Right lobe of liver (tissue), 6 donors: ENCODE measurements at regions not wholly inside any gene's neighbourhood (a gene's known extent, or its start where the extent isn't known, plus 50 kb on each side); places are given as distances from the start of the nearest gene placed in this dataset.

Experiments
- ATAC-seq, 4 donors: fragments of 200-7000 bp; cut with Tn5 transposase; one replicate each; pipeline ENCODE4 v1.9.1; 2020; ENCODE audit warnings: mild to moderate bottlenecking in 4 of 4, moderate library complexity in 4 of 4
- DNase-seq, 3 donors: peaks; one replicate each; pipeline ENCODE4 v3.0.0-alpha.2; 2020
- H3K27ac ChIP-seq, 3 donors: fragments of 200-600 bp; one replicate each; pipeline ENCODE4 v1.8.0; 2022
- H3K27me3 ChIP-seq, 2 donors: fragments of 200-600 bp; one replicate each; pipeline ENCODE4 v1.8.0; 2022
- H3K36me3 ChIP-seq, 4 donors: fragments of 200-600 bp; sonication (generic) in 1 of 4; one replicate each; pipeline versions ENCODE4 v1.5.1 to v1.8.0; 2017 to 2022; ENCODE audit warnings: control low read depth in 1 of 4
- H3K4me1 ChIP-seq, 4 donors: fragments of 200-600 bp; sonication (generic) in 1 of 4; one replicate each; pipeline versions ENCODE4 v1.5.1 to v1.8.0; 2017 to 2022; ENCODE audit warnings: control low read depth in 1 of 4
- H3K4me3 ChIP-seq, 3 donors: fragments of 200-600 bp; one replicate each; pipeline ENCODE4 v1.8.0; 2022
- H3K9me3 ChIP-seq, 4 donors: fragments of 200-600 bp; sonication (generic) in 1 of 4; one replicate each; pipeline versions ENCODE4 v1.5.1 to v1.8.0; 2017 to 2022; ENCODE audit warnings: control low read depth in 1 of 4
- POLR2A ChIP-seq: fragments of 450-650 bp; IDR thresholded peaks from one replicate; pipeline ENCODE4 v1.6.1; 2017; ENCODE audit warnings: antibody characterized with exemption, mild to moderate bottlenecking
- WGBS: methylation state at CpG from one replicate; pipeline ENCODE4 v1.1.6; 2018; ENCODE audit warnings: low coverage, low lambda C conversion rate; ENCODE audit not compliant: insufficient coverage; ENCODE audit errors: missing lambda C conversion rate; 5-methylcytosine and 5-hydroxymethylcytosine counted together
- intact Hi-C, 2 donors: fragments of 100-400 bp; cut with DNase I; formaldehyde crosslinking; loops; one replicate each; pipeline versions ENCODE4 v1.11.2 to v1.14.1; 2022
- TF ChIP-seq, protein P1 (sequence below), 4 donors: fragments of 200-600 bp in 3 of 4; fragments of 450-650 bp in 1 of 4; IDR thresholded peaks; one replicate each; pipeline versions ENCODE4 v1.5.1 to v1.8.0; 2016 to 2022; ENCODE audit warnings: antibody characterized with exemption in 4 of 4, mild to moderate bottlenecking in 2 of 4
- donor health status: DM: no; HTN: yes; CAD: no.
- donor health status: DM: no; HTN: no; CAD: no.
- donor health status: DM: no; HTN: no; CAD: no.
- donor health status: DM: no; HTN: yes; CAD: no.
- donor health status: DM: no; HTN: yes; CAD: no.

DNA sequence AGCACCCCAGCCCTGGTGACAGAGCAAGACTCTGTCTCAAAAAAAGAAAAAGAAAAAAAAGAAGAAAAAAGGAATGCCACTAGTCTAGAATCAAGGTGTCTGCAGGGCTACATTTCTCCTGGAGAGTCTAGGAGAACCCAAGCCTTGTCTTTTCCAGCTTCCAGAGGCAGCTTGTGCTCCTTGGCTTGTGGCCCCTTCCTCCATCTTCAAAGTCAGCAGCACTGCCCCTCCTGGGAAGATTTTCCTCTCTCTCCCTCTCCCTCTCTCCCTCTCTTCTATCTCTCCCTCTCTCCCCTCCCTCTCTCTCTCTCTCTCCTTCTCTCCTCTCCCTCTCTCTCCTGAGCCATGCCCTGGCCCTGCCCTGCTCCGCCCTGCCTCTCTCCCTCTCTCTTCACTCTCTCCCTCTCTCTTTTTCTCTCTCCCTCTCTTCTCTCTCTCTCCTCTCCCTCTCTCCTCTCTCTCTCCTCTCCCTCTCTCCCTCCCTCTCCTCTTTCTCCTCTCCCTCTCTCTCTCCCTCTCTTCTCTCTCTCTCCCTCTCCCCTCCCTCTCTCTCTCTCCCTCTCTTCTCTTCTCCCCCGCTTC lies 97.7 kb upstream of the FGF3 start:
- H3K27ac ChIP-seq, result no peak overlapping the region
- no peaks in the 10 kb centered on the region for H3K9me3 ChIP-seq
- H3K4me1 ChIP-seq, result peaks cover 0 to 25% (median 11%) of the 10 kb centered on the region in 4 donors
- ATAC-seq (no peak), DNase-seq (peak in 2 of 3 donors; percentile 4 to 12)
- intact Hi-C loops, result no loop called here
- no peak overlapping the region for H3K4me3 ChIP-seq
- TF ChIP-seq, protein P1, sequence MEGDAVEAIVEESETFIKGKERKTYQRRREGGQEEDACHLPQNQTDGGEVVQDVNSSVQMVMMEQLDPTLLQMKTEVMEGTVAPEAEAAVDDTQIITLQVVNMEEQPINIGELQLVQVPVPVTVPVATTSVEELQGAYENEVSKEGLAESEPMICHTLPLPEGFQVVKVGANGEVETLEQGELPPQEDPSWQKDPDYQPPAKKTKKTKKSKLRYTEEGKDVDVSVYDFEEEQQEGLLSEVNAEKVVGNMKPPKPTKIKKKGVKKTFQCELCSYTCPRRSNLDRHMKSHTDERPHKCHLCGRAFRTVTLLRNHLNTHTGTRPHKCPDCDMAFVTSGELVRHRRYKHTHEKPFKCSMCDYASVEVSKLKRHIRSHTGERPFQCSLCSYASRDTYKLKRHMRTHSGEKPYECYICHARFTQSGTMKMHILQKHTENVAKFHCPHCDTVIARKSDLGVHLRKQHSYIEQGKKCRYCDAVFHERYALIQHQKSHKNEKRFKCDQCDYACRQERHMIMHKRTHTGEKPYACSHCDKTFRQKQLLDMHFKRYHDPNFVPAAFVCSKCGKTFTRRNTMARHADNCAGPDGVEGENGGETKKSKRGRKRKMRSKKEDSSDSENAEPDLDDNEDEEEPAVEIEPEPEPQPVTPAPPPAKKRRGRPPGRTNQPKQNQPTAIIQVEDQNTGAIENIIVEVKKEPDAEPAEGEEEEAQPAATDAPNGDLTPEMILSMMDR (IDR thresholded peaks at IDR 0.05), result no peak
- TF ChIP-seq POLR2A, result no peak
- H3K27me3 ChIP-seq, result no peaks in the 10 kb centered on the region
- 78% methylated on average over 1 of the region's 2 CpGs for WGBS
- no peaks in the 10 kb centered on the region for H3K36me3 ChIP-seq

DNA sequence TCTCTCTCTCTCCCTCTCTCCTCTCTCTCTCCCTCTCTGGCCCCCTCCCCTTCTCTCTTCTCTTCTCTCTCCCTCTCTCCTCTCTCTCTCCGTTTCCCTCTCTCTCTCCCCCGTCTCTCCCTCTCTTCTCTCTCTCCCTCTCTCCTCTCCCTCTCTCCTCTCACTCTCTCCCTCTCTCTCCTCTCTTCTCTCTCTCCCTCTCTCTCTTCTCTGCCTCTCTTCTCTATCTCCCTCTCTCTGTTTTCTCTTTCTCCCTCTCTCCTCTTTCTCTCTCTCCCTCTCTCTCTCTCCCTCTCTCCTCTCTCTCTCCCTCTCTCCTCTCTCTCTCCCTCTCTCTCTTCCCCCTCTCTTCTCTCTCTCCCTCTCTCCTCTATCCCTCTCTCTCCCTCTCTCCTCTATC lies 98.3 kb upstream of the FGF3 start:
- Histone ChIP-seq H3K4me1 (peaks cover 0 to 25% (median 11%) of the 10 kb centered on the region in 4 donors), H3K4me3 (no peak overlapping the region), H3K27ac (no peak overlapping the region), H3K27me3 (no peaks in the 10 kb centered on the region), H3K9me3 (no peaks in the 10 kb centered on the region), H3K36me3 (no peaks in the 10 kb centered on the region)
- ATAC-seq (no peak), DNase-seq (no peak)
- intact Hi-C loops, result no loop called here
- WGBS, result 58% methylated on average over 2 of the region's 2 CpGs
- no peak for TF ChIP-seq POLR2A
- TF ChIP-seq, protein P1 (IDR thresholded peaks at IDR 0.05), result no peak

DNA sequence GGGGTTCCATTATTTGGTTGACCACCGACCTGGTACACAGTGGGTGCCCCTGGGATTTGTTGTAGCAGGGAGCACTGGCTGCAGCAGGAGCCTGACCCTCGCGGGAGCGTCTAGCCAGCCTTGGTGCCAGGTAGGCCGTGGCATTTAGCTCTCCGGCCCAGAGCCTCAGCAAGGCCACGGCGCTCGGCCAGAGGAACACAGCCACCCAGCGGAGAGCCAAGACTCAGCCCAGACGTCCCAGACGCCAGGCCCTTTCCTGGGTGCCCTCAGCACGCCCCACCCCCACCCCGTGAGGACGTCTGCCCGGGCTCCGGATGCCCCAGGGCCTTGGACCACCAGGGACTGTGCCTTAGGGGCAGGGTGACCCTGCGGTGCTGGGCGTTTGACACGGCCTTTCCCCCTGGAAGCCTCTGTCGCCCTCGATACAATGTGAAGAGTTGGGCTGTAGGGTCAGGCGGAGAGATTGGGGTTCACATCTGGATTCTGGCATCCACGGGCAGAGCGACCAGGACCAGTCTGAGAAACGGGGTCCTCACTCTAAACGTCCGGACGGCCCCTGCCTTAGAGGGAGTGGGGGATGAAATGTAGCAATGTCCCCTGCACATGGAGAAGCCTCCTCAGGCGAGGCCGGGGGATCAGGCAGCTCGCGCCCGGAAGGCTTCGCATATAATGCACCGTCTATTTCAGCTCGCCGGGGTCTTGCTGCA lies 99.2 kb upstream of the FGF3 start:
- peaks cover 0 to 25% (median 11%) of the 10 kb centered on the region in 4 donors for H3K4me1 ChIP-seq
- no peak overlapping the region for H3K27ac ChIP-seq
- intact Hi-C loops, result no loop called here
- WGBS, result 3% methylated on average over 10 of the region's 38 CpGs
- H3K4me3 ChIP-seq, result no peak overlapping the region
- ATAC-seq (peak; percentile 36 to 75 (median 64)), DNase-seq (peak; percentile 66 to 75 (median 70))
- H3K36me3 ChIP-seq, result no peaks in the 10 kb centered on the region
- no peak for TF ChIP-seq POLR2A
- TF ChIP-seq, protein P1 (IDR thresholded peaks at IDR 0.05), result no peak
- H3K9me3 ChIP-seq, result no peaks in the 10 kb centered on the region
- H3K27me3 ChIP-seq, result no peaks in the 10 kb centered on the region

DNA sequence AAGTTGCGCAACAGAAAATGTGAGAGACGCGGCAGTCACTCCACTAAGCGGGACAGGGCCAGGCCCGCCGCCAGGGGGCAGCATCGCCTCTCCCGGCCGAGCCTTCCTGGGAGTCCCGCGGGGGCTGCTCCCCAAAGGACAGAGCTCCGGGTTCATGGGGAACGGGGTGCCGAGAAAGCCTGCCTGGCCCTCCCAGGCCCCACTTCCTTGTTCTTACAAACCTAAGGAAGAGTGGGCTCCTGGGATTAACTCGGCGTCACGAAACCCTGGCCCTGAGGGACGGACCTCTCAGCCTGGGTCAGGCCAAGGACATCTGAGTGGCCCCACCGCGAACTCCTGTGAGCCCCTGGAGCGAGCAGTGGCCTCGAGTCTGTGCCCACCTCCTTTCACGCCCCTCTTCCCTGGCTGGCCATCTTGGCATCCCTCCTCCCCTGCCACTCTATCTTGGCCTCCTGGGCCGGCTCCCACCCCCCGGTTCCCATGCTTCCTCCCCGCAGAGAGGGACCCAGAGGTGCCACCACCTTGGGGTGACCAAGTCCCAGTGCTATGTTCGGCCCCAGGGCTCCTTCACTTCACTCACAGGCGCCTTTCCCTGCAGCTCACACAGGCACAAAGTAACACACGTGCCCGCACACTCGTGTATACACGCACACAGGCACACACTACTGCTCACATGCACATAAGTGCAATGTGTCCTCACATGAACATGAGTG lies 99.9 kb upstream of the FGF3 start:
- intact Hi-C loops, result no loop called here

More for the DNA sequence above, 99.9 kb upstream of the FGF3 start:
- Histone ChIP-seq H3K36me3 (no peaks in the 10 kb centered on the region), H3K27me3 (no peaks in the 10 kb centered on the region), H3K4me1 (peaks cover 0 to 25% (median 11%) of the 10 kb centered on the region in 4 donors), H3K9me3 (no peaks in the 10 kb centered on the region), H3K27ac (no peak overlapping the region), H3K4me3 (no peak overlapping the region)
- ATAC-seq, result peak; percentile 57 to 75 (median 65)
- 37% methylated on average over 7 of the region's 32 CpGs for WGBS
- TF ChIP-seq, protein P1 (IDR thresholded peaks at IDR 0.05), result peak; percentile 88 to 96 (median 96)
- no peak for TF ChIP-seq POLR2A
- DNase-seq, result peak; percentile 75 to 81 (median 79)
